HL-60 (cell line): ENCODE measurements at regions not wholly inside any gene's neighbourhood (a gene's known extent, or its start where the extent isn't known, plus 50 kb on each side); places are given as distances from the start of the nearest gene placed in this dataset.

ENCODE experiments used
- DNase-seq, 2 experiments: peaks; one replicate each; pipeline ENCODE4 v3.0.0-alpha.2; 2010 to 2020; ENCODE audit warnings: low read depth in 1 of 2, low spot score in 1 of 2
- H3K27ac ChIP-seq: fragments of 250-450 bp; sonication (Bioruptor Pico); replicated peaks from 2 replicates; pipeline ENCODE4 v1.5.1; 2020; ENCODE audit warnings: mild to moderate bottlenecking, moderate library complexity
- H3K27me3 ChIP-seq: fragments of 250-450 bp; sonication (Bioruptor Pico); 2 replicates; pipeline ENCODE4 v1.5.1; 2021; ENCODE audit warnings: mild to moderate bottlenecking, moderate library complexity; ENCODE audit not compliant: insufficient read depth, poor library complexity, severe bottlenecking
- H3K4me3 ChIP-seq: replicated peaks from 2 replicates; pipeline ENCODE4 v1.5.1; 2011; ENCODE audit warnings: mild to moderate bottlenecking, control low read depth, low read length; ENCODE audit not compliant: insufficient read depth
- CTCF ChIP-seq: IDR thresholded peaks from one replicate; pipeline ENCODE4 v1.5.1; 2011; ENCODE audit warnings: low read length, control low read depth, inconsistent platforms; ENCODE audit not compliant: insufficient read depth
- GABPA ChIP-seq: IDR thresholded peaks from 2 replicates; pipeline ENCODE4 v1.6.1; 2012; ENCODE audit warnings: low read depth
- POLR2AphosphoS5 ChIP-seq: IDR thresholded peaks from 2 replicates; pipeline ENCODE4 v1.6.1; 2012; ENCODE audit warnings: low read depth
- REST ChIP-seq: IDR thresholded peaks from 2 replicates; pipeline ENCODE4 v1.6.1; 2012; ENCODE audit warnings: low read depth; ENCODE audit not compliant: insufficient replicate concordance
- SPI1 ChIP-seq: IDR thresholded peaks from 2 replicates; pipeline ENCODE4 v1.6.1; 2012; ENCODE audit warnings: low read depth, mild to moderate bottlenecking, borderline replicate concordance

- TF ChIP-seq GABPA (no peak), POLR2AphosphoS5 (no peak)
Observed at GRCh38 chr5:124230456-124230855, 516.0 kb downstream of the ZNF608 start.

GRCh38 chr5:124229352-124229751 lies 517.1 kb downstream of the ZNF608 start:
- Histone ChIP-seq H3K27ac (no peak overlapping the region), H3K27me3 (no peaks in the 10 kb centered on the region), H3K4me3 (no peak overlapping the region)
- no peak for DNase-seq
- TF ChIP-seq GABPA (no peak), CTCF (no peak), SPI1 (no peak), REST (no peak), POLR2AphosphoS5 (no peak)

More at GRCh38 chr5:124230456-124230855, 516.0 kb downstream of the ZNF608 start:
- no peak for DNase-seq
- H3K27me3 ChIP-seq, result no peaks in the 10 kb centered on the region
- H3K4me3 ChIP-seq, result no peak overlapping the region
- no peak overlapping the region for H3K27ac ChIP-seq

GRCh38 chr5:124227914-124228313 lies 518.5 kb downstream of the ZNF608 start:
- no peak overlapping the region for H3K27ac ChIP-seq
- no peak for DNase-seq
- H3K4me3 ChIP-seq, result no peak overlapping the region
- no peak for TF ChIP-seq SPI1
- no peak for TF ChIP-seq REST
- no peak for TF ChIP-seq GABPA
- no peak for TF ChIP-seq POLR2AphosphoS5
- TF ChIP-seq CTCF, result no peak
- H3K27me3 ChIP-seq, result no peaks in the 10 kb centered on the region

- TF ChIP-seq POLR2AphosphoS5 (no peak), CTCF (no peak), GABPA (no peak)
- no peaks in the 10 kb centered on the region for H3K27me3 ChIP-seq
- no peak overlapping the region for H3K4me3 ChIP-seq
- no peak overlapping the region for H3K27ac ChIP-seq
- no peak for DNase-seq
Observed at GRCh38 chr5:124220418-124220817, 526.0 kb downstream of the ZNF608 start.
